ENCODE measurements at regions not wholly inside any gene's neighbourhood (a gene's known extent, or its start where the extent isn't known, plus 50 kb on each side); places are given as distances from the start of the nearest gene placed in this dataset.
"Not testable (repeated sequence)": the region's sequence is repeated elsewhere in the genome, so short reads cannot be mapped to it uniquely, and the experiment has no call there.

GRCh38 chr5:127170918-127171600 lies 97.8 kb upstream of the C5orf63 start:
- Histone ChIP-seq H3K36me3 (ENCODE audit: insufficient read depth, low read length, poor library complexity, severe bottlenecking) (no peaks in the 10 kb centered on the region), H3K4me1 (ENCODE audit: insufficient read depth, low read length, poor library complexity, severe bottlenecking) (no peaks in the 10 kb centered on the region), H3K4me3 (ENCODE audit: low read depth, low read length, poor library complexity, severe bottlenecking) (no peak overlapping the region), H3K27ac (ENCODE audit: low read depth, low read length, poor library complexity, severe bottlenecking) (no peak overlapping the region), H3K9me3 (ENCODE audit: low read depth, low read length, poor library complexity, severe bottlenecking) (no peaks in the 10 kb centered on the region), H3K27me3 (replicated peaks; ENCODE audit: insufficient read depth, low read depth, low read length, poor library complexity) (peaks cover 6% of the 10 kb centered on the region)
- CTCF ChIA-PET = no interaction called here
- intact Hi-C loops (cut with micrococcal nuclease; ENCODE audit: unreplicated experiment) = no loop called here
- TF ChIP-seq EZH2 (IDR thresholded peaks at IDR 0.05; ENCODE audit: borderline replicate concordance, low read depth, low read length, poor library complexity, severe bottlenecking) = no peak
- TF ChIP-seq CTCF (conservative IDR thresholded peaks at IDR 0.05; ENCODE audit: low read depth, low read length) = no peak
- POLR2A ChIA-PET (ENCODE audit: low non-redundant PET) = no interaction called here
- BruUV-seq (replicated peaks) = no TSS peak
- no peak for DNase-seq (ENCODE audit: low spot score)

- CTCF ChIA-PET = no interaction called here
- DNase-seq (ENCODE audit: low spot score) = peak; percentile 3
- Histone ChIP-seq H3K4me3 (ENCODE audit: low read depth, low read length, poor library complexity, severe bottlenecking) (no peak overlapping the region), H3K36me3 (ENCODE audit: insufficient read depth, low read length, poor library complexity, severe bottlenecking) (no peaks in the 10 kb centered on the region), H3K27me3 (replicated peaks; ENCODE audit: insufficient read depth, low read depth, low read length, poor library complexity) (peaks cover 6% of the 10 kb centered on the region), H3K9me3 (ENCODE audit: low read depth, low read length, poor library complexity, severe bottlenecking) (no peaks in the 10 kb centered on the region), H3K27ac (ENCODE audit: low read depth, low read length, poor library complexity, severe bottlenecking) (no peak overlapping the region), H3K4me1 (ENCODE audit: insufficient read depth, low read length, poor library complexity, severe bottlenecking) (no peaks in the 10 kb centered on the region)
- BruUV-seq (replicated peaks) = no TSS peak
- TF ChIP-seq EZH2 (IDR thresholded peaks at IDR 0.05; ENCODE audit: borderline replicate concordance, low read depth, low read length, poor library complexity, severe bottlenecking) (no peak), CTCF (conservative IDR thresholded peaks at IDR 0.05; ENCODE audit: low read depth, low read length) (no peak)
- POLR2A ChIA-PET (ENCODE audit: low non-redundant PET) = no interaction called here
- intact Hi-C loops (cut with micrococcal nuclease; ENCODE audit: unreplicated experiment) = no loop called here
Measured at GRCh38 chr5:127176769-127177168, 103.5 kb upstream of the C5orf63 start.

GRCh38 chr5:127182631-127183030 lies 108.0 kb upstream of the MEGF10 start:
- H3K27me3 ChIP-seq (replicated peaks; ENCODE audit: insufficient read depth, low read depth, low read length, poor library complexity); H3K4me1 ChIP-seq (ENCODE audit: insufficient read depth, low read length, poor library complexity, severe bottlenecking); H3K9me3 ChIP-seq (ENCODE audit: low read depth, low read length, poor library complexity, severe bottlenecking); BruUV-seq (replicated peaks); H3K36me3 ChIP-seq (ENCODE audit: insufficient read depth, low read length, poor library complexity, severe bottlenecking); intact Hi-C loops (cut with micrococcal nuclease; ENCODE audit: unreplicated experiment); CTCF ChIA-PET; POLR2A ChIA-PET (ENCODE audit: low non-redundant PET); DNase-seq (ENCODE audit: low spot score); H3K27ac ChIP-seq (ENCODE audit: low read depth, low read length, poor library complexity, severe bottlenecking); H3K4me3 ChIP-seq (ENCODE audit: low read depth, low read length, poor library complexity, severe bottlenecking): not testable (repeated sequence)

- intact Hi-C loops (cut with micrococcal nuclease; ENCODE audit: unreplicated experiment) = no loop called here
- no TSS peak for BruUV-seq (replicated peaks)
Measured at GRCh38 chr5:127183332-127183731, 107.3 kb upstream of the MEGF10 start.

More at GRCh38 chr5:127183332-127183731, 107.3 kb upstream of the MEGF10 start:
- no peak overlapping the region for H3K27ac ChIP-seq (ENCODE audit: low read depth, low read length, poor library complexity, severe bottlenecking)
- ChIA-PET CTCF (no interaction called here), POLR2A (ENCODE audit: low non-redundant PET) (no interaction called here)
- no peak for DNase-seq (ENCODE audit: low spot score)
- H3K4me1 ChIP-seq (ENCODE audit: insufficient read depth, low read length, poor library complexity, severe bottlenecking) = no peaks in the 10 kb centered on the region
- H3K4me3 ChIP-seq (ENCODE audit: low read depth, low read length, poor library complexity, severe bottlenecking) = no peak overlapping the region
- H3K9me3 ChIP-seq (ENCODE audit: low read depth, low read length, poor library complexity, severe bottlenecking) = no peaks in the 10 kb centered on the region
- TF ChIP-seq CTCF (conservative IDR thresholded peaks at IDR 0.05; ENCODE audit: low read depth, low read length) (no peak), EZH2 (IDR thresholded peaks at IDR 0.05; ENCODE audit: borderline replicate concordance, low read depth, low read length, poor library complexity, severe bottlenecking) (no peak)
- no peaks in the 10 kb centered on the region for H3K36me3 ChIP-seq (ENCODE audit: insufficient read depth, low read length, poor library complexity, severe bottlenecking)
- no peaks in the 10 kb centered on the region for H3K27me3 ChIP-seq (replicated peaks; ENCODE audit: insufficient read depth, low read depth, low read length, poor library complexity)

Data from A673 (cell line).